Coronary artery (tissue), 2 donors: ENCODE measurements at regions not wholly inside any gene's neighbourhood (a gene's known extent, or its start where the extent isn't known, plus 50 kb on each side); places are given as distances from the start of the nearest gene placed in this dataset.

Experiments
- DNase-seq: peaks from one replicate; pipeline ENCODE4 v3.0.0-alpha.2; 2017; ENCODE audit warnings: low spot score
- H3K27ac ChIP-seq, 2 donors: fragments of 200-600 bp; sonication (generic); one replicate each; pipeline ENCODE4 v1.5.1; 2016 to 2019
- H3K4me3 ChIP-seq: fragments of 200-600 bp; sonication (generic); 2 replicates; pipeline ENCODE4 v1.5.1; 2016; ENCODE audit warnings: mild to moderate bottlenecking, moderate library complexity
- CTCF ChIP-seq: fragments of 200-600 bp; sonication (generic); IDR thresholded peaks from one replicate; pipeline ENCODE4 v1.5.1; 2019; ENCODE audit warnings: antibody characterized with exemption

DNA sequence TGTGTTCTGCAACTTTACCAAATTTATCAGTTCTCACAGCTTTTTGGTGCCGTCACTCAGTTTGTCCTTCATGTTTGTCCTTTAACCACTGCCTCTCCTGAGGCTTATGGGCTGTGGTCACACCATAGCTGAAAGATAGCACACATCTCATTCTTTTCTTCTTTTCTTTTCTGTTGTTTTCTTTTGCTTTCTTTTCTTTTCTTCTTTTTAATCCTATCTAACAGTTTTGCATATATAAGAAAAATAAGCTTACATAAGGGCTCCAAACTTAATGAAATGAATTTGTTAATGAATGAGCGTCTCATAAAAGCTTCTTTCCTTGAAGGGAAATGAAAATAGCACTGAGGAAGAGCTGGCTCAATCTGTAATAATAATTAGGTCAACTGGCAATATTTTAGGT, 1061.2 kb downstream of the PCDH18 start:
- TF ChIP-seq CTCF, result no peak
- DNase-seq, result no peak
- Histone ChIP-seq H3K27ac (no peak overlapping the region), H3K4me3 (no peak overlapping the region)

DNA sequence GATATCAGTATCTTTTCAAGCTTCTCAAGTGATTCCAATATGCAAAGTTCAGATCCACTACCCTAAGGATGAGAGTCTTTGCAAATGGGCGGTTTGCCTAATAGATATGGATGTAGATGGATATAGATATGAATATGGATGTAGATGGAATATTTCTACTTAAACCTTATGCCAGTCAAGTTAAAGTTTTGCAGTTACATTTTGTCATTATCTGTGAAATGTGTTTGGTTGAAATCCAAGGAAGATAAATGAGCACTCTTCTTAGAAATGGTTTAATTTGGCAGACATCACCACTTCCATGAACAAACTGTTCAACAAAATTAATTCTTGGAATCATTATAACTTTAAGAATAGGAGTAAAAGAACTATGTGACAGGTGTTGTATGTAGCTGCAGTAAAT, 1066.6 kb downstream of the PCDH18 start:
- H3K4me3 ChIP-seq, result no peak overlapping the region
- DNase-seq, result no peak
- no peak overlapping the region for H3K27ac ChIP-seq
- no peak for TF ChIP-seq CTCF

- no peak for TF ChIP-seq CTCF
Observed at GRCh38 chr4:136463941-136464340, 1068.4 kb downstream of the PCDH18 start.

GRCh38 chr4:136461533-136461932, 1070.8 kb downstream of the PCDH18 start:
- DNase-seq, result no peak
- Histone ChIP-seq H3K27ac (no peak overlapping the region), H3K4me3 (no peak overlapping the region)
- TF ChIP-seq CTCF, result no peak

More at GRCh38 chr4:136463941-136464340, 1068.4 kb downstream of the PCDH18 start:
- no peak for DNase-seq
- Histone ChIP-seq H3K27ac (no peak overlapping the region), H3K4me3 (no peak overlapping the region)

GRCh38 chr4:136458326-136458725, 1074.0 kb downstream of the PCDH18 start:
- no peak for DNase-seq
- Histone ChIP-seq H3K4me3 (no peak overlapping the region), H3K27ac (no peak overlapping the region)
- no peak for TF ChIP-seq CTCF

GRCh38 chr4:136457577-136457976, 1074.7 kb downstream of the PCDH18 start:
- Histone ChIP-seq H3K4me3 (no peak overlapping the region), H3K27ac (no peak overlapping the region)
- no peak for DNase-seq
- TF ChIP-seq CTCF, result no peak

DNA sequence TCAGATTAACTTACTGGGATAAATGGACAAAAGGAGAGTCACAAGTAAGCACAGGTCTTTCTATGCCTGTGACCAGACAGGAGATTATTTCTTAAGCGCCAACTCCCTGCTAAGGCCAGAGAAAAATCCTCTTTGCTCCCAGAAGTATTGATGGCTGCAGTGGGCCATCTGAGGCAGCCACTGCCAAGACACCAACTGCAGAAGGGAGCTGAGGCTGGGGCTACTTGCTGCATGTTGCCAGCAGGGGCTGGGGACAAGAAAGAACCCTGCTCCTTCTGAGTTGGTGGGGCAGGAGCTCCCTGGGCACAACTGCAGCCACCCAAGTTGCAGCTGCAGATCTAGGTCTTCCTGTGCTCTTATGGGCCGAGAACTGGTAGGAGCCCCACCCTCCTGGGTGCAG, 1075.3 kb downstream of the PCDH18 start:
- no peak for TF ChIP-seq CTCF
- Histone ChIP-seq H3K4me3 (no peak overlapping the region), H3K27ac (no peak overlapping the region)
- DNase-seq, result no peak
